ENCODE measurements at regions not wholly inside any gene's neighbourhood (a gene's known extent, or its start where the extent isn't known, plus 50 kb on each side); places are given as distances from the start of the nearest gene placed in this dataset.

GRCh38 chr6:81802356-81802755, 49.9 kb upstream of the TENT5A start:
- 72% methylated on average over 4 of the region's 4 CpGs for WGBS
- Histone ChIP-seq H3K4me3 (no peak overlapping the region), H3K36me3 (no peaks in the 10 kb centered on the region), H3K4me1 (peaks cover 2% of the 10 kb centered on the region), H3K27me3 (no peaks in the 10 kb centered on the region), H3K27ac (no peak overlapping the region), H3K9me3 (no peaks in the 10 kb centered on the region)
- DNase-seq (ENCODE audit: low spot score in 2 of 2) = no peak
- TF ChIP-seq POLR2AphosphoS5 (IDR thresholded peaks at IDR 0.05) (no peak), CTCF (IDR thresholded peaks at IDR 0.05) (no peak), POLR2A (IDR thresholded peaks at IDR 0.05) (no peak), EP300 (IDR thresholded peaks at IDR 0.05) (no peak)
